ENCODE measurements at regions not wholly inside any gene's neighbourhood (a gene's known extent, or its start where the extent isn't known, plus 50 kb on each side); places are given as distances from the start of the nearest gene placed in this dataset.

GRCh38 chr7:20503278-20503950 is 112.1 kb upstream of the ABCB5 start:
- no peak overlapping the region for H3K4me3 ChIP-seq (ENCODE audit: low read depth, low read length, poor library complexity, severe bottlenecking)
- no peaks in the 10 kb centered on the region for H3K4me1 ChIP-seq (ENCODE audit: insufficient read depth, low read length, poor library complexity, severe bottlenecking)
- TF ChIP-seq EZH2 (IDR thresholded peaks at IDR 0.05; ENCODE audit: borderline replicate concordance, low read depth, low read length, poor library complexity, severe bottlenecking) (no peak), CTCF (conservative IDR thresholded peaks at IDR 0.05; ENCODE audit: low read depth, low read length) (no peak)
- intact Hi-C loops (cut with micrococcal nuclease; ENCODE audit: unreplicated experiment) = no loop called here
- no peak overlapping the region for H3K27ac ChIP-seq (ENCODE audit: low read depth, low read length, poor library complexity, severe bottlenecking)
- ChIA-PET POLR2A (ENCODE audit: low non-redundant PET) (no interaction called here), CTCF (no interaction called here)
- H3K36me3 ChIP-seq (ENCODE audit: insufficient read depth, low read length, poor library complexity, severe bottlenecking) = no peaks in the 10 kb centered on the region
- BruUV-seq (replicated peaks) = no TSS peak
- no peaks in the 10 kb centered on the region for H3K27me3 ChIP-seq (replicated peaks; ENCODE audit: insufficient read depth, low read depth, low read length, poor library complexity)
- no peak for DNase-seq (ENCODE audit: low spot score)
- no peaks in the 10 kb centered on the region for H3K9me3 ChIP-seq (ENCODE audit: low read depth, low read length, poor library complexity, severe bottlenecking)

DNA sequence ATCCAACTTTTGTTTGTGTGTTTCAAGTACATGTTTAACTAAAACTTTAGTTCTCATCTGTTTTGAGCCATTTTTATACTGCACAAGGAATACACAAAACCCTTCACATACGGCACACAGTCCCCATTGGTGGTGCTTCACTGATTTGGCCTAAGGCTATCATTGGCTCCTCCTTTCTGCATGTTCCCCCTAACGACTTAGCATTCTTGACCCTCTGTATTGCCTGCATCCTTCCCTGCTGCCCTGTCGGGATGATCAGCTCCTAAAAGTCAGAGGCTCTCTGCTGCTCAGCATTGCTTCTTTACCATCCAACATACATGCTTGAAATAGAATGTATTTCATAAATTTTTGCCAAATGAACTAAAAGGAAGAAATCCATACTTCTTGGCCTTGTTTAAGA is 111.4 kb upstream of the ABCB5 start:
- no peaks in the 10 kb centered on the region for H3K27me3 ChIP-seq (replicated peaks; ENCODE audit: insufficient read depth, low read depth, low read length, poor library complexity)
- DNase-seq (ENCODE audit: low spot score) = no peak
- intact Hi-C loops (cut with micrococcal nuclease; ENCODE audit: unreplicated experiment) = no loop called here
- BruUV-seq (replicated peaks) = no TSS peak
- H3K27ac ChIP-seq (ENCODE audit: low read depth, low read length, poor library complexity, severe bottlenecking) = no peak overlapping the region
- POLR2A ChIA-PET (ENCODE audit: low non-redundant PET) = no interaction called here
- TF ChIP-seq EZH2 (IDR thresholded peaks at IDR 0.05; ENCODE audit: borderline replicate concordance, low read depth, low read length, poor library complexity, severe bottlenecking) (no peak), CTCF (conservative IDR thresholded peaks at IDR 0.05; ENCODE audit: low read depth, low read length) (no peak)
- CTCF ChIA-PET = no interaction called here
- no peaks in the 10 kb centered on the region for H3K36me3 ChIP-seq (ENCODE audit: insufficient read depth, low read length, poor library complexity, severe bottlenecking)
- H3K4me1 ChIP-seq (ENCODE audit: insufficient read depth, low read length, poor library complexity, severe bottlenecking) = no peaks in the 10 kb centered on the region
- H3K4me3 ChIP-seq (ENCODE audit: low read depth, low read length, poor library complexity, severe bottlenecking) = no peak overlapping the region
- H3K9me3 ChIP-seq (ENCODE audit: low read depth, low read length, poor library complexity, severe bottlenecking) = no peaks in the 10 kb centered on the region

DNA sequence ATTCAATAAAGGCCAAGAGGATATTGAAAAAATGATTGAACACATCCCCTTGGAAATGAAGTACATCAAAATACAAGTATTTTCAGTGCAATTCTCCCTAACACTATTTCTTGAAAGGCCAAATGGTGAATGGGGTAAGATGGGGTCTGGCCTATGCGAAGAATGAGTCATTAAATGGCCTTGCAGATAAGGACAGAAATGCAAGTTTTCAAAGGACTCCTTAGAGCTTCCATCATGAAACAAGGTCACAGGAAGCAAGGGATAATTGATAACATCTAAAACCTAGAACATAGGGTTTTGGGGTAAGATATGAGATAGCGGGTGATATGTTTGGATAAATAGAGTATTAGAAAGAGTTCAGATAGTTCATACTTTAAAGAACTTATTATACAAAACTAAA is 109.3 kb upstream of the ABCB5 start:
- ChIA-PET CTCF (no interaction called here), POLR2A (ENCODE audit: low non-redundant PET) (no interaction called here)
- no peak for DNase-seq (ENCODE audit: low spot score)
- BruUV-seq (replicated peaks) = no TSS peak
- TF ChIP-seq CTCF (conservative IDR thresholded peaks at IDR 0.05; ENCODE audit: low read depth, low read length) = no peak
- TF ChIP-seq EZH2 (IDR thresholded peaks at IDR 0.05; ENCODE audit: borderline replicate concordance, low read depth, low read length, poor library complexity, severe bottlenecking) = no peak
- intact Hi-C loops (cut with micrococcal nuclease; ENCODE audit: unreplicated experiment) = no loop called here
- Histone ChIP-seq H3K4me1 (ENCODE audit: insufficient read depth, low read length, poor library complexity, severe bottlenecking) (no peaks in the 10 kb centered on the region), H3K36me3 (ENCODE audit: insufficient read depth, low read length, poor library complexity, severe bottlenecking) (no peaks in the 10 kb centered on the region), H3K27ac (ENCODE audit: low read depth, low read length, poor library complexity, severe bottlenecking) (no peak overlapping the region), H3K4me3 (ENCODE audit: low read depth, low read length, poor library complexity, severe bottlenecking) (no peak overlapping the region), H3K9me3 (ENCODE audit: low read depth, low read length, poor library complexity, severe bottlenecking) (no peaks in the 10 kb centered on the region), H3K27me3 (replicated peaks; ENCODE audit: insufficient read depth, low read depth, low read length, poor library complexity) (no peaks in the 10 kb centered on the region)
